H9 (cell line): ENCODE measurements at regions not wholly inside any gene's neighbourhood (a gene's known extent, or its start where the extent isn't known, plus 50 kb on each side); places are given as distances from the start of the nearest gene placed in this dataset.

Experiments
- DNase-seq: peaks from one replicate; pipeline ENCODE4 v3.0.0-alpha.2; 2017
- H2AFZ ChIP-seq: one replicate; pipeline ENCODE4 v1.6.1; 2013; ENCODE audit warnings: mild to moderate bottlenecking, low read length, control low read depth, moderate library complexity
- H2AK5ac ChIP-seq: 2 replicates; pipeline ENCODE4 v1.6.1; 2013; ENCODE audit warnings: low read length, control low read depth, mixed read lengths; ENCODE audit not compliant: insufficient read length
- H2BK120ac ChIP-seq: one replicate; pipeline ENCODE4 v1.6.1; 2013; ENCODE audit warnings: low read depth, mild to moderate bottlenecking, low read length, control low read depth, inconsistent platforms; ENCODE audit not compliant: poor library complexity, severe bottlenecking
- H2BK12ac ChIP-seq: 2 replicates; pipeline ENCODE4 v1.6.1; 2013; ENCODE audit warnings: low read length, control low read depth, mixed read lengths, low read depth; ENCODE audit not compliant: insufficient read length
- H2BK15ac ChIP-seq: 2 replicates; pipeline ENCODE4 v1.6.1; 2013; ENCODE audit warnings: low read depth, low read length, control low read depth
- H2BK20ac ChIP-seq: one replicate; pipeline ENCODE4 v1.6.1; 2013; ENCODE audit warnings: low read depth, mild to moderate bottlenecking, low read length, control low read depth, inconsistent platforms; ENCODE audit not compliant: poor library complexity, severe bottlenecking
- H2BK5ac ChIP-seq: 2 replicates; pipeline ENCODE4 v1.6.1; 2013; ENCODE audit warnings: low read length, control low read depth, mixed read lengths; ENCODE audit not compliant: insufficient read length
- H3K14ac ChIP-seq: 2 replicates; pipeline ENCODE4 v1.6.1; 2013; ENCODE audit warnings: low read length, control low read depth; ENCODE audit not compliant: insufficient read depth
- H3K18ac ChIP-seq: 2 replicates; pipeline ENCODE4 v1.6.1; 2013; ENCODE audit warnings: low read depth, mild to moderate bottlenecking, mixed read lengths, low read length, control low read depth; ENCODE audit not compliant: insufficient read length
- H3K23ac ChIP-seq: 2 replicates; pipeline ENCODE4 v1.6.1; 2013; ENCODE audit warnings: low read length, control low read depth, mixed read lengths, low read depth; ENCODE audit not compliant: insufficient read length
- H3K23me2 ChIP-seq: 2 replicates; pipeline ENCODE4 v1.6.1; 2013; ENCODE audit warnings: low read depth, mild to moderate bottlenecking, mixed read lengths, low read length, control low read depth; ENCODE audit not compliant: insufficient read length, poor library complexity, severe bottlenecking
- H3K27ac ChIP-seq: 2 replicates; pipeline ENCODE4 v1.5.1; 2013; ENCODE audit warnings: low read length, control low read depth, mixed read lengths, low read depth; ENCODE audit not compliant: insufficient read length
- H3K27me3 ChIP-seq: 2 replicates; pipeline ENCODE4 v1.6.1; 2013; ENCODE audit warnings: low read length, control low read depth, inconsistent platforms; ENCODE audit not compliant: insufficient read depth
- H3K4ac ChIP-seq: 2 replicates; pipeline ENCODE4 v1.6.1; 2013; ENCODE audit warnings: low read depth, mild to moderate bottlenecking, control low read depth, inconsistent platforms, low read length, moderate library complexity
- H3K4me1 ChIP-seq: 2 replicates; pipeline ENCODE4 v1.6.1; 2013; ENCODE audit warnings: low read length, control low read depth, inconsistent platforms; ENCODE audit not compliant: insufficient read depth
- H3K4me2 ChIP-seq: 2 replicates; pipeline ENCODE4 v1.6.1; 2013; ENCODE audit warnings: low read length, control low read depth, mixed read lengths; ENCODE audit not compliant: insufficient read length, insufficient read depth
- H3K56ac ChIP-seq: 2 replicates; pipeline ENCODE4 v1.6.1; 2013; ENCODE audit warnings: low read depth, mild to moderate bottlenecking, mixed read lengths, low read length, control low read depth; ENCODE audit not compliant: insufficient read length
- H3K79me1 ChIP-seq: 2 replicates; pipeline ENCODE4 v1.6.1; 2013; ENCODE audit warnings: low read depth, mild to moderate bottlenecking, moderate library complexity, low read length, control low read depth, inconsistent platforms; ENCODE audit not compliant: insufficient read depth, poor library complexity, severe bottlenecking
- H3K79me2 ChIP-seq: 2 replicates; pipeline ENCODE4 v1.6.1; 2013; ENCODE audit warnings: low read length, control low read depth, inconsistent platforms; ENCODE audit not compliant: insufficient read depth
- H3K9ac ChIP-seq: 2 replicates; pipeline ENCODE4 v1.6.1; 2013; ENCODE audit warnings: low read length, control low read depth, mixed read lengths; ENCODE audit not compliant: insufficient read length; ENCODE audit errors: extremely low read depth
- H3K9me3 ChIP-seq: one replicate; pipeline ENCODE4 v1.6.1; 2013; ENCODE audit warnings: low read depth, low read length, inconsistent platforms; ENCODE audit not compliant: control insufficient read depth
- H3T11ph ChIP-seq: one replicate; pipeline ENCODE4 v1.6.1; 2013; ENCODE audit warnings: mild to moderate bottlenecking, low read length, control low read depth, inconsistent platforms
- H4K20me1 ChIP-seq: one replicate; pipeline ENCODE4 v1.6.1; 2013; ENCODE audit not compliant: control insufficient read depth, insufficient read length, insufficient read depth
- H4K5ac ChIP-seq: 2 replicates; pipeline ENCODE4 v1.6.1; 2013; ENCODE audit warnings: low read depth, mild to moderate bottlenecking, mixed read lengths, low read length, control low read depth; ENCODE audit not compliant: insufficient read length
- H4K8ac ChIP-seq: replicated peaks from 2 replicates; pipeline ENCODE4 v1.6.1; 2013; ENCODE audit warnings: low read length, control low read depth, mixed read lengths, low read depth; ENCODE audit not compliant: insufficient read length
- H4K91ac ChIP-seq: 2 replicates; pipeline ENCODE4 v1.6.1; 2013; ENCODE audit warnings: low read depth, mild to moderate bottlenecking, moderate library complexity, mixed read lengths, low read length, control low read depth; ENCODE audit not compliant: insufficient read length
- H3K27ac Mint-ChIP-seq, 3 experiments: 2 replicates in 2 of 3; 3 replicates in 1 of 3; pipeline ENCODE4 v1.8.0; 2020 to 2021; ENCODE audit warnings: mixed read lengths in 3 of 3, mild to moderate bottlenecking in 1 of 3, moderate library complexity in 1 of 3
- H3K27me3 Mint-ChIP-seq: 2 replicates; pipeline ENCODE4 v1.8.0; 2021; ENCODE audit warnings: low read depth, mild to moderate bottlenecking, moderate library complexity, mixed read lengths
- H3K36me3 Mint-ChIP-seq, 3 experiments: 2 replicates in 2 of 3; 3 replicates in 1 of 3; pipeline ENCODE4 v1.8.0; 2020 to 2021; ENCODE audit warnings: low read depth in 3 of 3, mixed read lengths in 3 of 3; ENCODE audit not compliant: insufficient read depth in 1 of 3
- H3K4me1 Mint-ChIP-seq, 2 experiments: 2 replicates each; pipeline ENCODE4 v1.8.0; 2020; ENCODE audit warnings: mixed read lengths in 2 of 2
- H3K4me3 Mint-ChIP-seq, 2 experiments: 2 replicates in 1 of 2; 3 replicates in 1 of 2; pipeline ENCODE4 v1.8.0; 2020 to 2021; ENCODE audit warnings: mild to moderate bottlenecking in 2 of 2, mixed read lengths in 2 of 2, moderate library complexity in 1 of 2
- H3K9me3 Mint-ChIP-seq, 2 experiments: 2 replicates in 1 of 2; 3 replicates in 1 of 2; pipeline ENCODE4 v1.8.0; 2020; ENCODE audit warnings: mild to moderate bottlenecking in 2 of 2, mixed read lengths in 2 of 2, moderate library complexity in 1 of 2
- WGBS: extraction: QIAGEN DNeasy Blood & Tissue Kit; methylation state at CpG from one replicate; pipeline ENCODE4 v1.1.7; 2013; ENCODE audit warnings: missing lambda C conversion rate, low lambda C conversion rate, mixed read lengths; ENCODE audit not compliant: insufficient read length; ENCODE audit errors: extremely low coverage; 5-methylcytosine and 5-hydroxymethylcytosine counted together
- TF ChIP-seq, protein P1 (sequence below): fragments of 200-600 bp; sonication (generic); conservative IDR thresholded peaks from 3 replicates; pipeline ENCODE4 v1.8.0; 2021; ENCODE audit warnings: antibody characterized with exemption, mild to moderate bottlenecking

DNA sequence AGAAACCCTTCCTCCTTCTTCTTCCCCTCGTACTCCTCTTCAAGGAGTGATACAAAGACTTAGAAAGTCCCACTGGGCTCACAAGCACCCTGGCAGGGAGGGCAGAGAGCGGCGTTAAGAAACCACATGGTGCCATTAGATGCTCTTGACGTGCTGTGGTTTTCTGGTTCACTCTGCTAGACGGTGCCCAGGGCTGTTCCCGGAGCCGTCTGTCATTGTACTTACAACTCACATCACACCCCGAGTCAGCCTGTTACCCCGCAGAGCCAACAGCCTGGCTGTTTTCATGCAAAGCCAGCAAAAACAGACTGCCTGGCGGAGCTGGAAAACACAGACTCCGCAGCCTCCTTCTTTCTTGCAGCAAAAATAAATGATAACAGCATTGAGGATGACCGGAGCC is 232.6 kb upstream of the TBX3 start:
- no peak overlapping the region for H3K4me2 ChIP-seq
- no peaks in the 10 kb centered on the region for H3K36me3 Mint-ChIP-seq
- H3K79me2 ChIP-seq: no peaks in the 10 kb centered on the region
- WGBS: no CpG with 5 or more reads among the region's 12 CpGs
- no peak for DNase-seq
- H3T11ph ChIP-seq: no peak overlapping the region
- H3K23ac ChIP-seq: no peak overlapping the region
- H3K27me3 Mint-ChIP-seq: no peaks in the 10 kb centered on the region; the same call in none of the 2 replicates
- no peaks in the 10 kb centered on the region for H3K27me3 ChIP-seq
- no peak overlapping the region for H3K56ac ChIP-seq
- no peak overlapping the region for H2BK5ac ChIP-seq
- H3K27ac ChIP-seq: no peak overlapping the region
- H2BK12ac ChIP-seq: no peak overlapping the region
- H3K9me3 ChIP-seq: no peaks in the 10 kb centered on the region
- no peak overlapping the region for H2AFZ ChIP-seq
- peaks cover 4 to 9% of the 10 kb centered on the region in 2 experiments; a peak in 3 of 4 replicates for H3K4me1 Mint-ChIP-seq
- H3K23me2 ChIP-seq: no peaks in the 10 kb centered on the region
- H3K18ac ChIP-seq: no peak overlapping the region
- H2AK5ac ChIP-seq: no peak overlapping the region
- H4K20me1 ChIP-seq: no peaks in the 10 kb centered on the region
- H3K9me3 Mint-ChIP-seq: peaks cover 0 to 3% of the 10 kb centered on the region in 2 experiments; a peak in 2 of 5 replicates
- H4K5ac ChIP-seq: no peak overlapping the region
- no peak overlapping the region for H4K8ac ChIP-seq
- no peak overlapping the region for H3K27ac Mint-ChIP-seq
- H3K9ac ChIP-seq: no peak overlapping the region
- TF ChIP-seq, protein P1, sequence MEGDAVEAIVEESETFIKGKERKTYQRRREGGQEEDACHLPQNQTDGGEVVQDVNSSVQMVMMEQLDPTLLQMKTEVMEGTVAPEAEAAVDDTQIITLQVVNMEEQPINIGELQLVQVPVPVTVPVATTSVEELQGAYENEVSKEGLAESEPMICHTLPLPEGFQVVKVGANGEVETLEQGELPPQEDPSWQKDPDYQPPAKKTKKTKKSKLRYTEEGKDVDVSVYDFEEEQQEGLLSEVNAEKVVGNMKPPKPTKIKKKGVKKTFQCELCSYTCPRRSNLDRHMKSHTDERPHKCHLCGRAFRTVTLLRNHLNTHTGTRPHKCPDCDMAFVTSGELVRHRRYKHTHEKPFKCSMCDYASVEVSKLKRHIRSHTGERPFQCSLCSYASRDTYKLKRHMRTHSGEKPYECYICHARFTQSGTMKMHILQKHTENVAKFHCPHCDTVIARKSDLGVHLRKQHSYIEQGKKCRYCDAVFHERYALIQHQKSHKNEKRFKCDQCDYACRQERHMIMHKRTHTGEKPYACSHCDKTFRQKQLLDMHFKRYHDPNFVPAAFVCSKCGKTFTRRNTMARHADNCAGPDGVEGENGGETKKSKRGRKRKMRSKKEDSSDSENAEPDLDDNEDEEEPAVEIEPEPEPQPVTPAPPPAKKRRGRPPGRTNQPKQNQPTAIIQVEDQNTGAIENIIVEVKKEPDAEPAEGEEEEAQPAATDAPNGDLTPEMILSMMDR: no peak
- H2BK20ac ChIP-seq: no peak overlapping the region
- H3K4me1 ChIP-seq: no peaks in the 10 kb centered on the region
- no peak overlapping the region for H2BK15ac ChIP-seq
- no peak overlapping the region for H2BK120ac ChIP-seq
- no peak overlapping the region for H3K4ac ChIP-seq
- H3K4me3 Mint-ChIP-seq: no peak overlapping the region
- no peak overlapping the region for H3K14ac ChIP-seq
- no peaks in the 10 kb centered on the region for H3K79me1 ChIP-seq
- no peak overlapping the region for H4K91ac ChIP-seq
